ENCODE measurements at regions not wholly inside any gene's neighbourhood (a gene's known extent, or its start where the extent isn't known, plus 50 kb on each side); places are given as distances from the start of the nearest gene placed in this dataset.

DNA sequence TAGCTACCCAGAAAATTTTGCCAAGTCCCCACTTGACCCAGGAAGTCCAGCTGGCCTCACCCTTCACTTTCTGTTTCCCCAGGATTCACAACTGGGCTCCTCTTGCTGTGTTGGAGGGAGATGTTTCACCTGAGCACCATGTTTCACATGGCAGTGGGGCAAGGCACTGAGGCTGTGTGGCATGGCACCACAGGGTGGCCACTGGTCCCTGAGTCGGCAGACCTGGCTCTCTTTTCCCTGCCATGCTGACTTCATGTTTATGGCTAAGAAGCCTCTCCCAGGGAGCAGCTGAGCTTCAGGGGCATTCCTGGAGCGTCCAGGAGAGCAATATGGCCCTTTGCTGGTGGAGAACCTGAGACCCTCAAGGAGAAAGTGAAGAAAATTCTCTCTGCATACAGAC, 266.9 kb downstream of the RPS24 start:
- no peak for TF ChIP-seq EZH2 (IDR thresholded peaks at IDR 0.05; ENCODE audit: low read length, missing control alignments)
- TF ChIP-seq, protein P1, sequence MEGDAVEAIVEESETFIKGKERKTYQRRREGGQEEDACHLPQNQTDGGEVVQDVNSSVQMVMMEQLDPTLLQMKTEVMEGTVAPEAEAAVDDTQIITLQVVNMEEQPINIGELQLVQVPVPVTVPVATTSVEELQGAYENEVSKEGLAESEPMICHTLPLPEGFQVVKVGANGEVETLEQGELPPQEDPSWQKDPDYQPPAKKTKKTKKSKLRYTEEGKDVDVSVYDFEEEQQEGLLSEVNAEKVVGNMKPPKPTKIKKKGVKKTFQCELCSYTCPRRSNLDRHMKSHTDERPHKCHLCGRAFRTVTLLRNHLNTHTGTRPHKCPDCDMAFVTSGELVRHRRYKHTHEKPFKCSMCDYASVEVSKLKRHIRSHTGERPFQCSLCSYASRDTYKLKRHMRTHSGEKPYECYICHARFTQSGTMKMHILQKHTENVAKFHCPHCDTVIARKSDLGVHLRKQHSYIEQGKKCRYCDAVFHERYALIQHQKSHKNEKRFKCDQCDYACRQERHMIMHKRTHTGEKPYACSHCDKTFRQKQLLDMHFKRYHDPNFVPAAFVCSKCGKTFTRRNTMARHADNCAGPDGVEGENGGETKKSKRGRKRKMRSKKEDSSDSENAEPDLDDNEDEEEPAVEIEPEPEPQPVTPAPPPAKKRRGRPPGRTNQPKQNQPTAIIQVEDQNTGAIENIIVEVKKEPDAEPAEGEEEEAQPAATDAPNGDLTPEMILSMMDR (conservative IDR thresholded peaks at IDR 0.05 in 1 of 2, IDR thresholded peaks at IDR 0.05 in 1 of 2; ENCODE audit: low read depth in 1 of 2, low read length in 2 of 2): no peak
